ENCODE measurements at regions not wholly inside any gene's neighbourhood (a gene's known extent, or its start where the extent isn't known, plus 50 kb on each side); places are given as distances from the start of the nearest gene placed in this dataset.

DNA sequence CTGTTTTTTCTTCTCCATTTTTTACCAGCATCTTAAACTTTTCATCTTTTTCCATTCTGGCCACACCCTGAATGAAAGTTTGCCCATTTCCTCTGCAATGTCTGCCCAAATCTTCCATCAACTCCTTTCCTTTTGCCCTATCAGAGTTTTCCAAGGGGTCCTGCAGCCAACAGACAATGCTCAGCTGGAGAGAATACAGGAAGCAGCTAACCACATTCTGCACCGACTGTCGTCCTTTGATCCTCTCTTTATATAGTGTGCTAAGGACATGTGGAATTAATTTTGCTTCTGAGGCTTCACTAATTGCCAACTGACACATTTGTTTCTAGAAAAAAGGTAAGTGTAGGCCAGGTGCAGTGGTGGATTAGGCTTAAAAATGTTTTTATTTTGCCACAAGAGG is 50.5 kb upstream of the DLX2 start:
- no peaks in the 10 kb centered on the region for H3K9me3 ChIP-seq
- no peak overlapping the region for H3K4me3 ChIP-seq (ENCODE audit: low read depth in 1 of 2, low read length in 1 of 2)
- no peaks in the 10 kb centered on the region for H3K36me3 ChIP-seq
- no peaks in the 10 kb centered on the region for H3K4me1 ChIP-seq (ENCODE audit: control insufficient read depth in 1 of 2, insufficient read depth in 1 of 2, low read depth in 1 of 2, low read length in 1 of 2)
- H3K27ac ChIP-seq, result no peak overlapping the region
- TF ChIP-seq, protein P1, sequence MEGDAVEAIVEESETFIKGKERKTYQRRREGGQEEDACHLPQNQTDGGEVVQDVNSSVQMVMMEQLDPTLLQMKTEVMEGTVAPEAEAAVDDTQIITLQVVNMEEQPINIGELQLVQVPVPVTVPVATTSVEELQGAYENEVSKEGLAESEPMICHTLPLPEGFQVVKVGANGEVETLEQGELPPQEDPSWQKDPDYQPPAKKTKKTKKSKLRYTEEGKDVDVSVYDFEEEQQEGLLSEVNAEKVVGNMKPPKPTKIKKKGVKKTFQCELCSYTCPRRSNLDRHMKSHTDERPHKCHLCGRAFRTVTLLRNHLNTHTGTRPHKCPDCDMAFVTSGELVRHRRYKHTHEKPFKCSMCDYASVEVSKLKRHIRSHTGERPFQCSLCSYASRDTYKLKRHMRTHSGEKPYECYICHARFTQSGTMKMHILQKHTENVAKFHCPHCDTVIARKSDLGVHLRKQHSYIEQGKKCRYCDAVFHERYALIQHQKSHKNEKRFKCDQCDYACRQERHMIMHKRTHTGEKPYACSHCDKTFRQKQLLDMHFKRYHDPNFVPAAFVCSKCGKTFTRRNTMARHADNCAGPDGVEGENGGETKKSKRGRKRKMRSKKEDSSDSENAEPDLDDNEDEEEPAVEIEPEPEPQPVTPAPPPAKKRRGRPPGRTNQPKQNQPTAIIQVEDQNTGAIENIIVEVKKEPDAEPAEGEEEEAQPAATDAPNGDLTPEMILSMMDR (IDR thresholded peaks at IDR 0.05), result no peak
- peaks cover 24% of the 10 kb centered on the region for H3K27me3 ChIP-seq

DNA sequence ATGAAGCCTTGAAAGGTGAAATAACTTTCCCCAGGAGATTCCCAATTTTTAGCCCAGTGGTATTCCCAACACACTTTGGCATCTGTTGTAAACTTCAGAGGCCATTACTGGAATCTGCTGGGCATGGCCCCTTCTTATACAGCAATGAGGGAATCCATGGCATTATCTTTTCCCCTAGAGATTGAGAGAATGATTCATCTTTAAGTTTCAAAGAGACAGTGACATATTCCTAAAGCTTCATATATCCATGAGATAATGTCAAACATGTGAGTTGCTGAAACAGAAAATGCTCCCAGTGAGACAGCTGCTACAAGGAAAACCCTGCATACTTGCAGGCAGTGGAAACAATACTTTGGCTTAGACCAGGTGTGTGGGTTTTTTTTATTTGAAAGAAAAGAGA is 51.1 kb upstream of the DLX2 start:
- TF ChIP-seq, protein P1 (IDR thresholded peaks at IDR 0.05), result no peak
- Histone ChIP-seq H3K27ac (no peak overlapping the region), H3K27me3 (peaks cover 24% of the 10 kb centered on the region), H3K4me1 (ENCODE audit: control insufficient read depth in 1 of 2, insufficient read depth in 1 of 2, low read depth in 1 of 2, low read length in 1 of 2) (no peaks in the 10 kb centered on the region), H3K36me3 (no peaks in the 10 kb centered on the region), H3K4me3 (ENCODE audit: low read depth in 1 of 2, low read length in 1 of 2) (no peak overlapping the region), H3K9me3 (no peaks in the 10 kb centered on the region)

DNA sequence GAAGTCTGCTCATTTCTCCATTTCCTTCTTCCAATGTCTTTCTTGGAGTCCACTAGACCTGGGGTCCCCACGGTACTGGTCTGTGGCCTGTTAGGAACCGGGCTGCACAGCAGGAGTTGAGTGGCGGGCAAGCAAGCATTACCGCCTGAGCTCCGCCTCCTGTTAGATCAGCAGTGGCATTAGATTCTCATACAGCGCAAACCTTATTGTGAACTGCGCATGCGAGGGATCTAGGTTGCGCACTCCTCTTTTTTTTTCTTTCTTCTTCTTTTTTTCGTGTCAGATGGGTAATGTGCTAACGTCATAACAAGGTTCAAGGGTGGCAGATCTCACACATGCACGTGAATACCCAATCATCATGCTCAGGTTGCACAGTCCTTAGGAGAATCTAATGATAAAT is 53.1 kb upstream of the DLX2 start:
- no peaks in the 10 kb centered on the region for H3K9me3 ChIP-seq
- H3K27ac ChIP-seq, result no peak overlapping the region
- no peak overlapping the region for H3K4me3 ChIP-seq (ENCODE audit: low read depth in 1 of 2, low read length in 1 of 2)
- H3K27me3 ChIP-seq, result peaks cover 24% of the 10 kb centered on the region
- no peaks in the 10 kb centered on the region for H3K36me3 ChIP-seq
- TF ChIP-seq, protein P1 (IDR thresholded peaks at IDR 0.05), result no peak
- no peaks in the 10 kb centered on the region for H3K4me1 ChIP-seq (ENCODE audit: control insufficient read depth in 1 of 2, insufficient read depth in 1 of 2, low read depth in 1 of 2, low read length in 1 of 2)

DNA sequence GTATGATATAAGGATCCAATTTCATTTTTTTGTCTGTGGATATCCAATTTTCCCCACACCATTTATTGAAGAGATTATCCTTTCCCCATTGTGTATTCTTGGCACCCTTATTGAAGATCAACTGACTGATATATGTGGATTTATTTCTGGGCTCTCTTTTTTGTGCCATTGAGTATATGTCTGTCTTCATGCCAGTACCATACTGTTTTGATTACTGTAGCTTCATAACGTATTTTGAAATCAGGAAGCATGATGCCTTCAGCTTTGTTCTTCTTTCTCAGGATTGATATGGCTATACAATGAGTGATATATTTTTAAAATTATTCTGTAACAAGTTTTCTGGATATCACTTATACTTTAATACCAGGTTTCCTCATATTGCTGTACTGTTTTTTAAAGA is 58.1 kb upstream of the DLX2 start:
- no peak overlapping the region for H3K27ac ChIP-seq
- TF ChIP-seq, protein P1 (IDR thresholded peaks at IDR 0.05), result no peak
- no peaks in the 10 kb centered on the region for H3K9me3 ChIP-seq
- no peaks in the 10 kb centered on the region for H3K4me1 ChIP-seq (ENCODE audit: control insufficient read depth in 1 of 2, insufficient read depth in 1 of 2, low read depth in 1 of 2, low read length in 1 of 2)
- no peaks in the 10 kb centered on the region for H3K27me3 ChIP-seq
- H3K4me3 ChIP-seq (ENCODE audit: low read depth in 1 of 2, low read length in 1 of 2), result no peak overlapping the region
- no peaks in the 10 kb centered on the region for H3K36me3 ChIP-seq

DNA sequence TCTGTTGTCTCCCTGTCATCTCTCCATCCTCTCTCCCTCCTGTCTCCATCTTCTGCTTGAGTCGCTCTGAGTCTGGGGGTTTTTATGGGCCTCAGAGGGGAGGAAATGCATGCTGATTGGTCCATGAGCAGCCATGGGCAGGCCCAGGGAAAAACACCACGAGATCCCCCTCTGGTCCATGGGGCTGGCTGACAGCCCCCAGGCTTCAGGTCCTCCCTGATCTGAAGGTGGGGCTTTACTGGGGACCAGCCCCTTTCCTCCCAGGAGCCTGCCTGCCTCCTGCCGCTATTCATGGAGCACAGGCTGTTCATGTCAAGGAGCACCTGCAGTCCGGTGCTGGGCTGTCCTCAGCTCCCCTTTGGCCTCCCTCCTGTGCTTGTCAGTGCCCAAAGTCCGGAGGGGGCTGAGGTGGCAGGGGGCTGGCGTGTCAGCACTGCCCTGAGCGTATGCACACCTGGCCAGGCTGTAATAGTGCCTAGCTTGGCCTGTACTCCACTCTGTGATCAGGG is 59.6 kb upstream of the DLX2 start:
- no peaks in the 10 kb centered on the region for H3K27me3 ChIP-seq
- H3K36me3 ChIP-seq, result no peaks in the 10 kb centered on the region
- no peak overlapping the region for H3K4me3 ChIP-seq (ENCODE audit: low read depth in 1 of 2, low read length in 1 of 2)
- TF ChIP-seq, protein P1 (IDR thresholded peaks at IDR 0.05), result no peak
- no peaks in the 10 kb centered on the region for H3K9me3 ChIP-seq
- H3K27ac ChIP-seq, result no peak overlapping the region
- H3K4me1 ChIP-seq (ENCODE audit: control insufficient read depth in 1 of 2, insufficient read depth in 1 of 2, low read depth in 1 of 2, low read length in 1 of 2), result no peaks in the 10 kb centered on the region

All from neutrophil (primary cell).